ENCODE measurements at regions not wholly inside any gene's neighbourhood (a gene's known extent, or its start where the extent isn't known, plus 50 kb on each side); places are given as distances from the start of the nearest gene placed in this dataset.

DNA sequence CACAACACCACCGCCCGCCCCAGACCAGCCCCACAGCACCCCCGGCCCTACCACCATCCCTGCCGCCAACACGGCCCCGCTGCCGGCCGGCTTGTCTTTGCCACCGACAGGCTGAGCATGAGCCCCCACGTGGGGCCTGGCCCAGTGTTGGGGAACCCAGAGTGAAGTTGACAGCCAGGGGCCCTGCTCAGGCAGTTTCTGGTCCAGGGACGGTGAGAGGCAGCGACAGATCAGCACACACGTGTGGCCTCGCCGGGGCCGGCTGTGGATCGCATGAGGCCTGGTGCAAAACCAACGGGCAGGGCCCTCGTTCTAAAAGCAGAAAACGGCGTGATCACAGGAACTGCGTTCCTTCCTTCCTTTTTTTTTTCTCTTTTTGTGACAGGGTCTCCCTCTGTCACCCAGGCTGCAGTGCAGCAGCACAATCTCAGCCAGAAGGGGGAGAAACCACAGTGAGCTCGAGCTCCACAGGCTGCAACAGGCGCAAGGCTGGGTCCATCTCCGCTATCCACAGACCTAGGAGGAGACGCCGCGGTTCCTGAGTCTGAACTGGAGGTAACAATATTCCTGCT lies 50.5 kb upstream of the FBRSL1 start:
- no peaks in the 10 kb centered on the region for H3K9me2 ChIP-seq (replicated peaks; ENCODE audit: low read depth, low read length)
- no peaks in the 10 kb centered on the region for H3K27me3 ChIP-seq (ENCODE audit: insufficient read depth, low read length, poor library complexity, severe bottlenecking)
- H3K4me3 ChIP-seq (ENCODE audit: low read length, poor library complexity, severe bottlenecking), result no peak overlapping the region
- no peaks in the 10 kb centered on the region for H4K20me1 ChIP-seq (ENCODE audit: insufficient read depth, low read length, poor library complexity, severe bottlenecking)
- H2AFZ ChIP-seq (ENCODE audit: low read length), result no peak overlapping the region
- H3K9ac ChIP-seq (ENCODE audit: low read depth, low read length, poor library complexity, severe bottlenecking), result no peak overlapping the region
- peaks cover 50% of the 10 kb centered on the region for H3K4me1 ChIP-seq (ENCODE audit: insufficient read depth, low read length, poor library complexity, severe bottlenecking)
- no peaks in the 10 kb centered on the region for H3K36me3 ChIP-seq (ENCODE audit: insufficient read depth, low read length)
- H3K79me2 ChIP-seq (ENCODE audit: insufficient read depth, low read length), result peaks cover 8% of the 10 kb centered on the region; the same call in 1 of the 2 replicates
- H3F3A ChIP-seq (ENCODE audit: low read depth), result no peaks in the 10 kb centered on the region
- TF ChIP-seq, protein P1, sequence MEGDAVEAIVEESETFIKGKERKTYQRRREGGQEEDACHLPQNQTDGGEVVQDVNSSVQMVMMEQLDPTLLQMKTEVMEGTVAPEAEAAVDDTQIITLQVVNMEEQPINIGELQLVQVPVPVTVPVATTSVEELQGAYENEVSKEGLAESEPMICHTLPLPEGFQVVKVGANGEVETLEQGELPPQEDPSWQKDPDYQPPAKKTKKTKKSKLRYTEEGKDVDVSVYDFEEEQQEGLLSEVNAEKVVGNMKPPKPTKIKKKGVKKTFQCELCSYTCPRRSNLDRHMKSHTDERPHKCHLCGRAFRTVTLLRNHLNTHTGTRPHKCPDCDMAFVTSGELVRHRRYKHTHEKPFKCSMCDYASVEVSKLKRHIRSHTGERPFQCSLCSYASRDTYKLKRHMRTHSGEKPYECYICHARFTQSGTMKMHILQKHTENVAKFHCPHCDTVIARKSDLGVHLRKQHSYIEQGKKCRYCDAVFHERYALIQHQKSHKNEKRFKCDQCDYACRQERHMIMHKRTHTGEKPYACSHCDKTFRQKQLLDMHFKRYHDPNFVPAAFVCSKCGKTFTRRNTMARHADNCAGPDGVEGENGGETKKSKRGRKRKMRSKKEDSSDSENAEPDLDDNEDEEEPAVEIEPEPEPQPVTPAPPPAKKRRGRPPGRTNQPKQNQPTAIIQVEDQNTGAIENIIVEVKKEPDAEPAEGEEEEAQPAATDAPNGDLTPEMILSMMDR (conservative IDR thresholded peaks at IDR 0.05; ENCODE audit: low read length), result peak; percentile 31; the same call in 1 of the 2 replicates
- TF ChIP-seq EZH2phosphoT487 (IDR thresholded peaks at IDR 0.05; ENCODE audit: borderline replicate concordance), result no peak
- H3K9me3 ChIP-seq (ENCODE audit: insufficient read depth, low read depth, low read length), result no peaks in the 10 kb centered on the region; the same call in 1 of the 2 replicates
- no peak overlapping the region for H3K4me2 ChIP-seq (ENCODE audit: low read depth, low read length, poor library complexity, severe bottlenecking)

DNA sequence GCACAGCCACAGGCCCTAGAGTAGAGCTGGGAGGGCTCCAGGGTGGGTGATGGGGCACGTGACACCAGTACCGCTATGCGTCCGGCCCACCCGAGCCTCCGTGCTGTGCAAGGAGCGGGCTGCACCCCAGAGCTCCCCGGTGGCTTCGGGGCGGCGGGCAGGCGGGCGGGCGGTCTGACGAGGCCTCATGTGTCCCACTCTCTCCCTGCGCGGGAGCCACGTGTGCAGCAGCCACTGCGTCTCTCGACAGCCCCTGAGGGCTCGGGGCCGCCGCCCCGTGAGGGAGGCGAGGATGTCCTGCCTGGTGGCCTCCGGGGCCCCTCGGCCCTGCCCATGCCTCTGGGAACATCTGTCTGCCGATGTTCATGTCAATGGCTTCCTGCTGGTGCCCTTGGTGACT lies 51.2 kb upstream of the FBRSL1 start:
- H3K36me3 ChIP-seq (ENCODE audit: insufficient read depth, low read length), result no peaks in the 10 kb centered on the region
- H3F3A ChIP-seq (ENCODE audit: low read depth), result no peaks in the 10 kb centered on the region

DNA sequence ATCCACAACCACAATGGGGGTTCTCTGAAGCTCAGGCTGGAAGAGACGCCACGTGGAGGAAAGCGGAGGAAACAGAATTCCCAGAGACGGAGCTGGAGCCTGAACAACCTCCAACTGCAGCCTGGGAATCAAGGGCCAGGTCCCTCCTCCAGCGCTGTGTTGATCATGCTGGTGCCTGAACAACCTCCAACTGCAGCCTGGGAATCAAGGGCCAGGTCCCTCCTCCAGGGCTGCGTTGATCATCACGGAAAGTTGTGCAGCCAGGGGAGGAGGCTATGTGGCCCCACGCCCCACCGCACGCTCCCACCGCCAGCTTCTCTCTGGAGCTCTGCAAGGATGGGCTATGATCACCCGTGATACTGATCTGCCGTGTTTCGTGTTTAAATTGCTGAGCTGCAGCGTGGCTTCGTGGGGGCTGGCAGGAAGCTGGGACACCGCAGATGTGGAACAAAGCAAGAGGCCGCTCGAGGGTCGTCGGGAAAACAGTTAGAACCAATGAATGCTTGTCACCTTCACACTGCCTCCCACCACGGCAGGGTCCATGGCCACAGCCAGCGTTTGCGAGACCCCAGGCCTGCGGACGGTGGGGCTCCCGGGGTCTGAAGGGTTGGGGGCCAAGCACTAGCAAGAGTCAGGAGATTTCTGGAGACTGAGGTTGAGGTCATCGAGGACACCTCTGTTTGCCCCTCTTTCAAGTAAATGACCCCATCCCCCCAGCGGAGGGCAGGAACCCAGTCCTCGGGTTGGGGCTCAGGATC lies 51.8 kb upstream of the FBRSL1 start:
- Histone ChIP-seq H3K9ac (ENCODE audit: low read depth, low read length, poor library complexity, severe bottlenecking) (peak overlapping the region; percentile 65), H3K9me3 (ENCODE audit: insufficient read depth, low read depth, low read length) (no peaks in the 10 kb centered on the region; the same call in 1 of the 2 replicates), H2AFZ (ENCODE audit: low read length) (no peak overlapping the region), H3K36me3 (ENCODE audit: insufficient read depth, low read length) (no peaks in the 10 kb centered on the region), H3K27me3 (ENCODE audit: insufficient read depth, low read length, poor library complexity, severe bottlenecking) (no peaks in the 10 kb centered on the region), H3K4me2 (ENCODE audit: low read depth, low read length, poor library complexity, severe bottlenecking) (peak overlapping the region; percentile 67), H3K79me2 (ENCODE audit: insufficient read depth, low read length) (no peaks in the 10 kb centered on the region), H3K4me3 (ENCODE audit: low read length, poor library complexity, severe bottlenecking) (peak overlapping the region; percentile 7), H3F3A (ENCODE audit: low read depth) (no peaks in the 10 kb centered on the region), H4K20me1 (ENCODE audit: insufficient read depth, low read length, poor library complexity, severe bottlenecking) (no peaks in the 10 kb centered on the region), H3K4me1 (ENCODE audit: insufficient read depth, low read length, poor library complexity, severe bottlenecking) (peaks cover 37% of the 10 kb centered on the region), H3K9me2 (replicated peaks; ENCODE audit: low read depth, low read length) (no peaks in the 10 kb centered on the region)
- TF ChIP-seq EZH2phosphoT487 (IDR thresholded peaks at IDR 0.05; ENCODE audit: borderline replicate concordance), result no peak
- TF ChIP-seq, protein P1 (conservative IDR thresholded peaks at IDR 0.05; ENCODE audit: low read length), result no peak

More for the DNA sequence above, 51.2 kb upstream of the FBRSL1 start:
- Histone ChIP-seq H3K9ac (ENCODE audit: low read depth, low read length, poor library complexity, severe bottlenecking) (peak overlapping the region; percentile 65), H2AFZ (ENCODE audit: low read length) (no peak overlapping the region), H4K20me1 (ENCODE audit: insufficient read depth, low read length, poor library complexity, severe bottlenecking) (no peaks in the 10 kb centered on the region), H3K9me3 (ENCODE audit: insufficient read depth, low read depth, low read length) (no peaks in the 10 kb centered on the region; the same call in 1 of the 2 replicates), H3K27me3 (ENCODE audit: insufficient read depth, low read length, poor library complexity, severe bottlenecking) (no peaks in the 10 kb centered on the region), H3K79me2 (ENCODE audit: insufficient read depth, low read length) (peaks cover 3% of the 10 kb centered on the region; the same call in 1 of the 2 replicates), H3K4me1 (ENCODE audit: insufficient read depth, low read length, poor library complexity, severe bottlenecking) (peaks cover 43% of the 10 kb centered on the region), H3K4me2 (ENCODE audit: low read depth, low read length, poor library complexity, severe bottlenecking) (peak overlapping the region; percentile 67), H3K9me2 (replicated peaks; ENCODE audit: low read depth, low read length) (no peaks in the 10 kb centered on the region), H3K4me3 (ENCODE audit: low read length, poor library complexity, severe bottlenecking) (no peak overlapping the region)
- TF ChIP-seq EZH2phosphoT487 (IDR thresholded peaks at IDR 0.05; ENCODE audit: borderline replicate concordance), result no peak
- TF ChIP-seq, protein P1 (conservative IDR thresholded peaks at IDR 0.05; ENCODE audit: low read length), result no peak
